Suprapubic skin (tissue), 4 donors: ENCODE measurements at regions not wholly inside any gene's neighbourhood (a gene's known extent, or its start where the extent isn't known, plus 50 kb on each side); places are given as distances from the start of the nearest gene placed in this dataset.
"Not testable (repeated sequence)": the region's sequence is repeated elsewhere in the genome, so short reads cannot be mapped to it uniquely, and the experiment has no call there.

Experiments
- CTCF ChIP-seq, 2 donors: fragments of 200-600 bp in 1 of 2; fragments of 450-650 bp in 1 of 2; sonication (generic) in 1 of 2; IDR thresholded peaks; one replicate each; pipeline ENCODE4 v1.5.1; 2016 to 2019; ENCODE audit warnings: antibody characterized with exemption in 2 of 2, mild to moderate bottlenecking in 1 of 2, moderate library complexity in 1 of 2
- EP300 ChIP-seq: sonication (generic); formaldehyde crosslinking; IDR thresholded peaks from one replicate; pipeline ENCODE4 v1.6.1; 2017; ENCODE audit warnings: antibody characterized with exemption
- POLR2A ChIP-seq, 2 donors: fragments of 450-650 bp; IDR thresholded peaks; one replicate each; pipeline ENCODE4 v1.6.1; 2017; ENCODE audit warnings: antibody characterized with exemption in 2 of 2, mild to moderate bottlenecking in 2 of 2, moderate library complexity in 2 of 2
- POLR2AphosphoS5 ChIP-seq, 3 donors: sonication (generic); formaldehyde crosslinking; IDR thresholded peaks; one replicate each; pipeline ENCODE4 v1.6.1; 2017; ENCODE audit warnings: antibody characterized with exemption in 3 of 3

GRCh38 chr1:148048423-148049114 is 103.5 kb downstream of the NBPF11 start:
- not testable (repeated sequence) for TF ChIP-seq EP300; CTCF (IDR thresholded peaks at IDR 0.05); POLR2A (IDR thresholded peaks at IDR 0.05); POLR2AphosphoS5 (IDR thresholded peaks at IDR 0.05)
